Fibroblast of pulmonary artery (primary cell): ENCODE measurements at regions not wholly inside any gene's neighbourhood (a gene's known extent, or its start where the extent isn't known, plus 50 kb on each side); places are given as distances from the start of the nearest gene placed in this dataset.
A peak's percentile ranks its signal among the peaks of the same experiment; 100 is the strongest.

Source experiments
- DNase-seq: peaks from one replicate; pipeline ENCODE4 v3.0.0-alpha.2; 2010; ENCODE audit warnings: low read depth
- H3K4me3 ChIP-seq: replicated peaks from 2 replicates; pipeline ENCODE4 v1.5.1; 2011; ENCODE audit warnings: low read depth, mild to moderate bottlenecking, control low read depth, low read length, moderate library complexity
- CTCF ChIP-seq: IDR thresholded peaks from 2 replicates; pipeline ENCODE4 v1.5.1; 2011; ENCODE audit warnings: mild to moderate bottlenecking, control low read depth, low read length, inconsistent platforms; ENCODE audit errors: missing control alignments

GRCh38 chr6:92479831-92480230 is 939.5 kb downstream of the EPHA7 start:
- no peak for TF ChIP-seq CTCF
- no peak overlapping the region for H3K4me3 ChIP-seq
- peak; percentile 6 for DNase-seq

DNA sequence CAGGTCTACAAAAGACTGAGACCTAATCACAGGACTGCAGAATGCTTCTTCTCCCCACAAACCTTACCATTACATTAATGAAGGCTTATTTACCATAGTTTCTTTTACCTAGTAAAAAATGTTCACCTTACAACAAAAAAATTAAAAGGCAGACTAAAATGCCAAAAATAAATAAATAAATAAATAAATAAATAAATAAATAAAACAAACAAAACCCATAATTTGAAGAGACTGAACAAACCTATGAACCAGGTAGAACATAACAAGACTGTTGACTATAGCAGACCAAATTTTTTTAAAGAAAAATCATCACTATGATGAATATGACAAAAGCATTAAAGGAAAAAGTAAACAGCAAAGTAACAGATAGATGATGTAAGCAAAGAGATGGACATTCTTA is 946.3 kb downstream of the EPHA7 start:
- TF ChIP-seq CTCF: no peak
- DNase-seq: no peak
- H3K4me3 ChIP-seq: no peak overlapping the region

DNA sequence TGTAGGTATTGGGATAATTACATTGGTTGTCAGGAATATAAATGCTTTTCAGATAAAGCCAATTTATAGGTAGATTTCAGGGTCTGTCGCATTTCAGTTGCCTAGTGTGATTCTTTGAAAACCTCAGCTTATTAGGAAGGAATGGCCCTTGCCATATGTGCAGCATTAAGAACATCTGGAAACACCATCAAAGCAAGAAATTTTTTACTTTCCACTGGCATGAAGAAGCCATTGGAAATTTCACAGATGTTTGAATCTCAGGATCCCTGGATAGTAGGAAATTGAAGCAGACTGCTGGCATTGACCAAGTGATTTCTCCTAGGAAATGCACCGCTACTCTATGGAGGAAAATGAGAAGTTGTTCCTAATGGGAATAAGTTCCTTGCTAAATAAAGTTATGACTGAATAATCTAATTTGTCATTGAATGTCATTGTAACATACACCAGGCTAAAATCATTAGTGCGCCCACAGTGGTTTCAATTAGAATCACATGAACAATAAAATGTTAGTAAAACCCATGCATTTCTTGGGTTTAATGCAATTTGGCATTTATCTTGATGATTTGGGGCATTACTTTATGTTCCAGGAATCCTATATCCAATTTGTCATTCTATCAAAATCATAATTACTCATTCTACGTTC is 950.1 kb downstream of the EPHA7 start:
- no peak for DNase-seq
- H3K4me3 ChIP-seq: no peak overlapping the region
- no peak for TF ChIP-seq CTCF

DNA sequence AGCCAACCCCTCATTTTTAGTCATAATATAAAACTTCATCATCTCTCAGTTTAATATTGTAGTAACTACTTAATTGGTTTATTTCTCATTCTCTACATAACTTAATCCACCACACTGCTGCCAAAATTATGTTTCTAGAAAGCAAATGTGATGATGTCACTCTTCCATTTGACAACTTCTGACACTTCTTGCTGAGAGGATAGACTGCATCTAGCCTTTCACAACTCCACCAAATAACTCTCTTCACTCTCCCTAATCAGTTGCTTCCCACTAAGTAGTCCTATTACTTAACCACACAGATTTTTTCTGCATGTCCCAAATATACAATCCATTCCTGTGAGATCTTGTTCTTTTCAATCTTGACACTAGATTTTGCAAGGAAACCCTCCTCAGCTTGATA is 951.3 kb downstream of the EPHA7 start:
- H3K4me3 ChIP-seq: no peak overlapping the region
- DNase-seq: no peak
- no peak for TF ChIP-seq CTCF

DNA sequence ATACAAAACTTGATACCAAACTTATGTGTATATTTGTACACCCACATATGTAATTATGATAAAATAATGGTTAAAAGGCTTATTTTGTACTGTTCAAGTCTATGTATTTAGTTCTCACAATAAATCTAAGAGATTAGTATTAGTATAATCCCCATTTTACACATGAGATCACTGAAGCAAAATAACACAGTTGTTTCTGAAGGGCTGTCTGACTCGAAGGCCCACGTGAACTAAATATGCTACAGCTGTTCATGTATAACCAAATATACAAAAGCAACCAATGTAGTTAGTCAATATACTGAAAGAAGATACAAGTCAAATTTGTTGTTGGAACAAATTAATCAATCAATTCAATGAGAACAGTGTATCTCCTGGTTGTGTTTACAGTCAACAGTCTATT is 959.2 kb downstream of the EPHA7 start:
- DNase-seq: no peak
- TF ChIP-seq CTCF: no peak
- no peak overlapping the region for H3K4me3 ChIP-seq

GRCh38 chr6:92459606-92460005 is 959.8 kb downstream of the EPHA7 start:
- no peak overlapping the region for H3K4me3 ChIP-seq
- DNase-seq: no peak
- no peak for TF ChIP-seq CTCF

- no peak overlapping the region for H3K4me3 ChIP-seq
- no peak for TF ChIP-seq CTCF
- DNase-seq: no peak
Observed at GRCh38 chr6:92446052-92446451, 973.3 kb downstream of the EPHA7 start.
